ENCODE measurements at regions not wholly inside any gene's neighbourhood (a gene's known extent, or its start where the extent isn't known, plus 50 kb on each side); places are given as distances from the start of the nearest gene placed in this dataset.

- no peak for DNase-seq (ENCODE audit: extremely low read depth in 1 of 11, low read depth in 9 of 11, low spot score in 4 of 11)
Observed at GRCh38 chr19:28960986-28961705, 251.8 kb downstream of the UQCRFS1 start.

GRCh38 chr19:28960586-28960985, 252.4 kb downstream of the UQCRFS1 start:
- DNase-seq (ENCODE audit: extremely low read depth in 1 of 11, low read depth in 9 of 11, low spot score in 4 of 11), result no peak

GRCh38 chr19:28956961-28957360, 256.0 kb downstream of the UQCRFS1 start:
- DNase-seq (ENCODE audit: extremely low read depth in 1 of 11, low read depth in 9 of 11, low spot score in 4 of 11), result no peak

GRCh38 chr19:28956421-28956820, 256.5 kb downstream of the UQCRFS1 start:
- DNase-seq (ENCODE audit: extremely low read depth in 1 of 11, low read depth in 9 of 11, low spot score in 4 of 11), result no peak

- DNase-seq (ENCODE audit: extremely low read depth in 1 of 11, low read depth in 9 of 11, low spot score in 4 of 11), result no peak
Observed at GRCh38 chr19:28949535-28949934, 263.4 kb downstream of the UQCRFS1 start.

- no peak for DNase-seq (ENCODE audit: extremely low read depth in 1 of 11, low read depth in 9 of 11, low spot score in 4 of 11)
Observed at GRCh38 chr19:28949027-28949426, 263.9 kb downstream of the UQCRFS1 start.

- no peak for DNase-seq (ENCODE audit: extremely low read depth in 1 of 11, low read depth in 9 of 11, low spot score in 4 of 11)
Observed at GRCh38 chr19:28948566-28948965, 264.4 kb downstream of the UQCRFS1 start.

GRCh38 chr19:28948026-28948425, 264.9 kb downstream of the UQCRFS1 start:
- no peak for DNase-seq (ENCODE audit: extremely low read depth in 1 of 11, low read depth in 9 of 11, low spot score in 4 of 11)

GRCh38 chr19:28943651-28944050, 269.3 kb downstream of the UQCRFS1 start:
- DNase-seq (ENCODE audit: extremely low read depth in 1 of 11, low read depth in 9 of 11, low spot score in 4 of 11), result no peak

- DNase-seq (ENCODE audit: extremely low read depth in 1 of 11, low read depth in 9 of 11, low spot score in 4 of 11), result no peak
Observed at GRCh38 chr19:28941833-28942232, 271.1 kb downstream of the UQCRFS1 start.

- DNase-seq (ENCODE audit: extremely low read depth in 1 of 11, low read depth in 9 of 11, low spot score in 4 of 11), result no peak
Observed at GRCh38 chr19:28940751-28941500, 272.0 kb downstream of the UQCRFS1 start.

- DNase-seq (ENCODE audit: extremely low read depth in 1 of 11, low read depth in 9 of 11, low spot score in 4 of 11), result peak in 1 of 11 donors; percentile 21
Observed at GRCh38 chr19:28939236-28939635, 273.7 kb downstream of the UQCRFS1 start.

GRCh38 chr19:28936001-28936400, 276.9 kb downstream of the UQCRFS1 start:
- DNase-seq (ENCODE audit: extremely low read depth in 1 of 11, low read depth in 9 of 11, low spot score in 4 of 11), result no peak

- no peak for DNase-seq (ENCODE audit: extremely low read depth in 1 of 11, low read depth in 9 of 11, low spot score in 4 of 11)
Observed at GRCh38 chr19:28934631-28935030, 278.3 kb downstream of the UQCRFS1 start.

GRCh38 chr19:28933039-28933438, 279.9 kb downstream of the UQCRFS1 start:
- DNase-seq (ENCODE audit: extremely low read depth in 1 of 11, low read depth in 9 of 11, low spot score in 4 of 11), result no peak

- DNase-seq (ENCODE audit: extremely low read depth in 1 of 11, low read depth in 9 of 11, low spot score in 4 of 11), result no peak
Observed at GRCh38 chr19:28932446-28932845, 280.5 kb downstream of the UQCRFS1 start.

GRCh38 chr19:28929006-28929405, 283.9 kb downstream of the UQCRFS1 start:
- no peak for DNase-seq (ENCODE audit: extremely low read depth in 1 of 11, low read depth in 9 of 11, low spot score in 4 of 11)

GRCh38 chr19:28927456-28927855, 285.5 kb downstream of the UQCRFS1 start:
- DNase-seq (ENCODE audit: extremely low read depth in 1 of 11, low read depth in 9 of 11, low spot score in 4 of 11), result no peak

- DNase-seq (ENCODE audit: extremely low read depth in 1 of 11, low read depth in 9 of 11, low spot score in 4 of 11), result no peak
Observed at GRCh38 chr19:28920269-28921066, 292.5 kb downstream of the UQCRFS1 start.

GRCh38 chr19:28917621-28918020, 295.3 kb downstream of the UQCRFS1 start:
- no peak for DNase-seq (ENCODE audit: extremely low read depth in 1 of 11, low read depth in 9 of 11, low spot score in 4 of 11)
